ENCODE measurements at regions not wholly inside any gene's neighbourhood (a gene's known extent, or its start where the extent isn't known, plus 50 kb on each side); places are given as distances from the start of the nearest gene placed in this dataset.

DNA sequence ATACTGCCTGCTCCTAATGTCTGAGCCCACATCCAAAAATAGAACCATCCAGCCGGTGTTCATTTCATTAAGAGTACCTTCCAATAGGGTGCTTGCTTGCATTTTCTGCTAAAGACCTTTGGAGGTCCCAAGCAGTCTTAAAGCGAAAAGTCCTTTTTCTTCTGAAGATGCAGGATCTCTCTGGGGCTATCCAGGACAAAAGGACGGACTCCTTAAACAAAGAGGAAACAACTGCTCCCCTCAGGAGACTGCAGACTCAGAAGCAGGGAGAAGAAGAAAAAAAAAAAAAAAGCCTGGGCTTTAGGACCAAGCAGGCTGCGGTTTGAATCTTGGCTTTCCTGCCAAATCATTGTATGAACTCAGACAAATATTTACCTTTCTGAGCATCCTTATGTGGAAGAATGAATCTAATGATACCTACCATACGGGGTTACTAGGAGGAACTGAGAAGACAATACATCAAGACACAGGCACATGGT lies 204.0 kb downstream of the PLPP3 start:
- no peak overlapping the region for H3K9ac ChIP-seq (ENCODE audit: low read length)
- no peaks in the 10 kb centered on the region for H3K79me2 ChIP-seq (ENCODE audit: control insufficient read depth, insufficient read depth, low read length, poor library complexity)
- peak overlapping the region; percentile 31 for H3K27ac ChIP-seq (ENCODE audit: low read depth, low read length)
- no peak overlapping the region for H3K4ac ChIP-seq (ENCODE audit: low read depth, low read length)
- no peak for DNase-seq
- H4K91ac ChIP-seq (ENCODE audit: low read depth, low read length) = no peak overlapping the region
- H4K12ac ChIP-seq (ENCODE audit: low read depth, low read length) = no peak overlapping the region
- peaks cover 13% of the 10 kb centered on the region for H3K79me1 ChIP-seq (ENCODE audit: low read length)
- H3K9me3 ChIP-seq (ENCODE audit: insufficient read depth, low read depth, low read length) = no peaks in the 10 kb centered on the region
- peaks cover 10 to 22% of the 10 kb centered on the region in 2 experiments for H3K4me1 ChIP-seq (ENCODE audit: control insufficient read depth in 1 of 2, insufficient read depth in 2 of 2, low read length in 2 of 2)
- H3K14ac ChIP-seq (ENCODE audit: low read length) = no peak overlapping the region
- peak overlapping the region; percentile 89 for H2BK5ac ChIP-seq (ENCODE audit: low read depth, low read length, poor library complexity)
- no peaks in the 10 kb centered on the region for H3K27me3 ChIP-seq (ENCODE audit: insufficient read depth, low read length)
- H4K8ac ChIP-seq (ENCODE audit: low read depth, low read length) = no peak overlapping the region
- H3K36me3 ChIP-seq (ENCODE audit: control insufficient read depth in 1 of 2, insufficient read depth in 2 of 2, low read length in 2 of 2) = peaks cover 0 to 2% of the 10 kb centered on the region in 2 experiments
- no peak overlapping the region for H2BK12ac ChIP-seq (ENCODE audit: low read length)
- H3K4me2 ChIP-seq (ENCODE audit: low read length) = no peak overlapping the region
- H2BK120ac ChIP-seq (ENCODE audit: insufficient read depth, low read length, poor library complexity) = no peak overlapping the region
- no peak overlapping the region for H3K23ac ChIP-seq (ENCODE audit: low read length)
- H3K18ac ChIP-seq (ENCODE audit: low read length) = no peak overlapping the region
- no peak overlapping the region for H2AK5ac ChIP-seq (ENCODE audit: low read length)
- no peak overlapping the region for H2AFZ ChIP-seq (ENCODE audit: insufficient read depth, low read length, poor library complexity)
- no peak overlapping the region for H3K4me3 ChIP-seq (ENCODE audit: low read depth, low read length)
- no CpG with 5 or more reads among the region's 5 CpGs for WGBS (ENCODE audit: extremely low coverage, insufficient coverage, insufficient read length)

DNA sequence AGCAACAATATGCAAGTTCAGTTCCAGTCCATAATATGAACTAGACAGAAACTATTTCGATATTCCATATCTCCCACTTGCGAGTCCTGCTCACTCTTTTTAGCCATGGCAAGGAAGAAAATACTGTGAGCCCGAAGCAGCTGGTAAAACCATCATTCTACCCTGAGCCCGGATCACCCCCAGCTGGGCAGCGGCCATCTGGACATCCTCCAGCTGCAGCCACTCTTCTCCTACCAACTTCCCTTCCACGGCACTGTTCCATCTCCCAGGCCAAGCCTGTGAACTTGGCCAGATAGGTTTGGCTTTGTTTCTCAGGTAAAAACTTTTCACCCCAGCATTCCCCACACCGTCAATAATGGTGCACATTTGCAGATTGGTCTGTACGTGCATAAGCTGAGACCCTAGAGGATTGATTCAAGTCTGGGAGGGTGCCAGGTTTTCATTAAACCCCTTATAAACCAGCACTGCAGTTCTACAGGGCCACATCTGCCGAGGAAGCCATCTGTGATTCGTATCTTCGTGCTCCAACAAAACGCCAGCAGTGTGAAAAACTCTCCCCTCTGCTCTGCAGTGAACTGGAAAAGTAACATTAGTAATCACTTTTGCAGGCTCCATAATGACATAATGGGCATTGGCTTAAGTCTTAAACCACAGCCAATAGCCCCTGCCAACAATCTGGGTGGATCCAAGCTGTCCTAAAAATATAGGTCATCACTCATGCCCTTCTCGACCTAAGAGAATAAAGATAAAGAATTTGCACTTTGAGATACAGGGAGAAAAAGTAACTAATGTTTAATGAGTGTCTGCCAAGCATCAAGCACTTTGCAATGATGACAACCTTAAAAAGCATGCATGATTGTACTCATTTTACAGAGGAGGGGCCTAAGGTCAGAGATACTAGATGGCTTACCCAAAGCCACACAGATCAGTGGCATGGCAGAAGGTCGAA lies 205.1 kb downstream of the PLPP3 start:
- Histone ChIP-seq H3K27ac (ENCODE audit: low read depth, low read length) (no peak overlapping the region), H4K8ac (ENCODE audit: low read depth, low read length) (peak overlapping the region; percentile 3), H3K4me1 (ENCODE audit: control insufficient read depth in 1 of 2, insufficient read depth in 2 of 2, low read length in 2 of 2) (peaks cover 10 to 22% of the 10 kb centered on the region in 2 experiments), H3K4me3 (ENCODE audit: low read depth, low read length) (no peak overlapping the region), H2AFZ (ENCODE audit: insufficient read depth, low read length, poor library complexity) (no peak overlapping the region), H2BK12ac (ENCODE audit: low read length) (peak overlapping the region; percentile 41), H3K36me3 (ENCODE audit: control insufficient read depth in 1 of 2, insufficient read depth in 2 of 2, low read length in 2 of 2) (peaks cover 0 to 2% of the 10 kb centered on the region in 2 experiments), H4K12ac (ENCODE audit: low read depth, low read length) (no peak overlapping the region), H3K4ac (ENCODE audit: low read depth, low read length) (no peak overlapping the region), H4K91ac (ENCODE audit: low read depth, low read length) (peak overlapping the region; percentile 41), H3K9ac (ENCODE audit: low read length) (no peak overlapping the region), H3K23ac (ENCODE audit: low read length) (no peak overlapping the region), H3K18ac (ENCODE audit: low read length) (peak overlapping the region; percentile 14), H3K79me1 (ENCODE audit: low read length) (peaks cover 13% of the 10 kb centered on the region), H2BK5ac (ENCODE audit: low read depth, low read length, poor library complexity) (peak overlapping the region; percentile 43), H3K9me3 (ENCODE audit: insufficient read depth, low read depth, low read length) (no peaks in the 10 kb centered on the region), H3K79me2 (ENCODE audit: control insufficient read depth, insufficient read depth, low read length, poor library complexity) (no peaks in the 10 kb centered on the region), H3K14ac (ENCODE audit: low read length) (peak overlapping the region; percentile 38), H2BK120ac (ENCODE audit: insufficient read depth, low read length, poor library complexity) (peak overlapping the region; percentile 23), H2AK5ac (ENCODE audit: low read length) (peak overlapping the region; percentile 13), H3K27me3 (ENCODE audit: insufficient read depth, low read length) (no peaks in the 10 kb centered on the region), H3K4me2 (ENCODE audit: low read length) (no peak overlapping the region)
- DNase-seq = peak in 1 of 2 donors; percentile 40
- WGBS (ENCODE audit: extremely low coverage, insufficient coverage, insufficient read length) = no CpG with 5 or more reads among the region's 14 CpGs

DNA sequence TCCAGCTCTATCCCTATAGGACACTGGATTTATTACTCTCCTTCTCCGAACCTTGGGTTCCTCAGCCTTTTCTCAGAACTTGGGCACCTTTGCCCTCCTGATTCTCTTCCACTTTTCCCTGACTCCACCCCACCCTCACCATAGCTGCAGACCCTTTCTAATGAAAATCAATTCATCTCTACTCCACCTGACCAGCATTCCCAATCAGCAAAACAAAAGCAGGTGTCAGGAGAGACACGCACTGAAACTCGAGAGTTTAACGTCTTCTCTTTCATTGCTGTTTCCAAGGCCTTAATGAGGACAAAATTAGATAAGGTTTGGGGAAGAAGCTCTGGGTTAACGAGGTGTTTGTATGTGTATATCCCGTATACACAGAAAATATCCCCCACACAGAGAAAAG lies 208.8 kb downstream of the PLPP3 start:
- H3K9ac ChIP-seq (ENCODE audit: low read length) = no peak overlapping the region
- no peak for DNase-seq
- no peak overlapping the region for H2BK12ac ChIP-seq (ENCODE audit: low read length)
- H3K4ac ChIP-seq (ENCODE audit: low read depth, low read length) = no peak overlapping the region
- no peak overlapping the region for H3K18ac ChIP-seq (ENCODE audit: low read length)
- peaks cover 4% of the 10 kb centered on the region for H3K79me1 ChIP-seq (ENCODE audit: low read length)
- no peak overlapping the region for H2AFZ ChIP-seq (ENCODE audit: insufficient read depth, low read length, poor library complexity)
- no peak overlapping the region for H3K14ac ChIP-seq (ENCODE audit: low read length)
- H3K4me2 ChIP-seq (ENCODE audit: low read length) = no peak overlapping the region
- no peak overlapping the region for H2BK120ac ChIP-seq (ENCODE audit: insufficient read depth, low read length, poor library complexity)
- H3K9me3 ChIP-seq (ENCODE audit: insufficient read depth, low read depth, low read length) = no peaks in the 10 kb centered on the region
- H2AK5ac ChIP-seq (ENCODE audit: low read length) = peak overlapping the region; percentile 29
- no peak overlapping the region for H4K8ac ChIP-seq (ENCODE audit: low read depth, low read length)
- H4K12ac ChIP-seq (ENCODE audit: low read depth, low read length) = no peak overlapping the region
- WGBS (ENCODE audit: extremely low coverage, insufficient coverage, insufficient read length) = no CpG with 5 or more reads among the region's 6 CpGs
- H3K4me3 ChIP-seq (ENCODE audit: low read depth, low read length) = no peak overlapping the region
- no peak overlapping the region for H2BK5ac ChIP-seq (ENCODE audit: low read depth, low read length, poor library complexity)
- H3K36me3 ChIP-seq (ENCODE audit: control insufficient read depth in 1 of 2, insufficient read depth in 2 of 2, low read length in 2 of 2) = peaks cover 0 to 2% of the 10 kb centered on the region in 2 experiments
- H3K4me1 ChIP-seq (ENCODE audit: control insufficient read depth in 1 of 2, insufficient read depth in 2 of 2, low read length in 2 of 2) = peaks cover 6 to 8% of the 10 kb centered on the region in 2 experiments
- no peaks in the 10 kb centered on the region for H3K27me3 ChIP-seq (ENCODE audit: insufficient read depth, low read length)
- H3K23ac ChIP-seq (ENCODE audit: low read length) = no peak overlapping the region
- H4K91ac ChIP-seq (ENCODE audit: low read depth, low read length) = no peak overlapping the region
- no peak overlapping the region for H3K27ac ChIP-seq (ENCODE audit: low read depth, low read length)
- H3K79me2 ChIP-seq (ENCODE audit: control insufficient read depth, insufficient read depth, low read length, poor library complexity) = no peaks in the 10 kb centered on the region

DNA sequence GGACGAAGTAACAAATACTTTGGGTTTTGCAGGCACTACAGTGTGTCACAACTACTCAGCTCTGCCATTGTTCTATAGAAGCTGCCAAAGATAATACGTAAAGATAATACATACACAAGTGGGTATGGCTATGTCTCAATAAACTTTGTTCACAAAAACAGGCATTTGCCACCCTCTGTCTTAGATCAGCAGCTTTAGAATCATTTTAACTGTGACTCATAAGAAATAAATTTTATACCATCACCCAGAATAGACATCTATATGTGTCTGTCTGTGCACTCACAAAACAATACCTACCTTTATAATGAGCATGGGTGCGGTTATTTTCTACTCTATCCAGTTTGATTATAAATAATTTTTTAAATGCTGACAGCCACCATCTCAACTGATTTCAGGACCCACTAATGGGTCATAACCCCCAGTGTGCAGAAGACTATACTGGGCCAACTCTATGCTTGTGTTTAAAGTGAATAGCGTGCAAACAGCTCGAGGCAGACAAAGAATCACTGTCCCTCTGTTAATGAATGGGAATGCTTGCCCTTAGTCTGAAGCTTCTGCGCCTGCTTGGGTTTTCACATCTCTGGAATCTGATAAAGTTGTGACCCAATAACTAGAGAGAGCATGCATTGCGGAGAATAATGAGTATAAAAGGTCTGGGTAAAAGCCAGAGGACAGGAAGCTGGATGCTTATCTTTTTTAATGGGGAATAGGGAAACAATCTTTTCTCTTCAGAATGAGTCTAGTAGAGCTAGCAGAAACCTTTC lies 216.2 kb downstream of the PLPP3 start:
- Histone ChIP-seq H3K14ac (ENCODE audit: low read length) (no peak overlapping the region), H3K27ac (ENCODE audit: low read depth, low read length) (peak overlapping the region; percentile 65), H2BK5ac (ENCODE audit: low read depth, low read length, poor library complexity) (no peak overlapping the region), H3K9me3 (ENCODE audit: insufficient read depth, low read depth, low read length) (no peaks in the 10 kb centered on the region), H3K36me3 (ENCODE audit: control insufficient read depth in 1 of 2, insufficient read depth in 2 of 2, low read length in 2 of 2) (no peaks in the 10 kb centered on the region), H2AK5ac (ENCODE audit: low read length) (no peak overlapping the region), H3K27me3 (ENCODE audit: insufficient read depth, low read length) (no peaks in the 10 kb centered on the region), H3K4ac (ENCODE audit: low read depth, low read length) (no peak overlapping the region), H3K4me1 (ENCODE audit: control insufficient read depth in 1 of 2, insufficient read depth in 2 of 2, low read length in 2 of 2) (peaks cover 0 to 4% of the 10 kb centered on the region in 2 experiments), H4K12ac (ENCODE audit: low read depth, low read length) (no peak overlapping the region), H2BK12ac (ENCODE audit: low read length) (no peak overlapping the region), H3K79me1 (ENCODE audit: low read length) (no peaks in the 10 kb centered on the region), H3K4me3 (ENCODE audit: low read depth, low read length) (no peak overlapping the region), H3K18ac (ENCODE audit: low read length) (no peak overlapping the region), H3K79me2 (ENCODE audit: control insufficient read depth, insufficient read depth, low read length, poor library complexity) (no peaks in the 10 kb centered on the region), H2AFZ (ENCODE audit: insufficient read depth, low read length, poor library complexity) (no peak overlapping the region), H2BK120ac (ENCODE audit: insufficient read depth, low read length, poor library complexity) (no peak overlapping the region), H3K23ac (ENCODE audit: low read length) (no peak overlapping the region), H4K91ac (ENCODE audit: low read depth, low read length) (no peak overlapping the region), H3K9ac (ENCODE audit: low read length) (no peak overlapping the region), H3K4me2 (ENCODE audit: low read length) (no peak overlapping the region), H4K8ac (ENCODE audit: low read depth, low read length) (no peak overlapping the region)
- WGBS (ENCODE audit: extremely low coverage, insufficient coverage, insufficient read length) = no CpG with 5 or more reads among the region's 7 CpGs
- DNase-seq = no peak

Measured in trophoblast cell (in vitro differentiated cells and primary cell).